OCI-LY3 (cell line): ENCODE measurements at regions not wholly inside any gene's neighbourhood (a gene's known extent, or its start where the extent isn't known, plus 50 kb on each side); places are given as distances from the start of the nearest gene placed in this dataset.

Source experiments
- H2AFZ ChIP-seq: fragments of 200-600, 300-600 bp; shearing (Covaris generic); 2 replicates; pipeline ENCODE4 v1.6.0; 2014; ENCODE audit warnings: antibody characterized with exemption, low read depth, low read length
- H3K27ac ChIP-seq: fragments of 200-600, 300-600 bp; sonication (generic); 2 replicates; pipeline ENCODE4 v1.5.1; 2014; ENCODE audit warnings: mild to moderate bottlenecking, low read length, moderate library complexity, mixed read lengths
- H3K27me3 ChIP-seq: fragments of 200-600, 300-600 bp; sonication (generic); 2 replicates; pipeline ENCODE4 v1.6.1; 2014; ENCODE audit warnings: low read depth, low read length, mixed read lengths
- H3K36me3 ChIP-seq: fragments of 200-600, 300-600 bp; sonication (generic); replicated peaks from 2 replicates; pipeline ENCODE3; 2014; ENCODE audit warnings: low read depth, low read length, mixed read lengths
- H3K4me1 ChIP-seq: fragments of 300-600, 200-600 bp; sonication (generic); 2 replicates; pipeline ENCODE4 v1.6.1; 2014; ENCODE audit warnings: low read length, mixed read lengths
- H3K4me2 ChIP-seq: fragments of 200-600, 300-600 bp; sonication (generic); 2 replicates; pipeline ENCODE4 v1.6.1; 2014; ENCODE audit warnings: low read length, mixed read lengths
- H3K4me3 ChIP-seq: fragments of 300-600, 200-600 bp; sonication (generic); 2 replicates; pipeline ENCODE4 v1.5.1; 2014; ENCODE audit warnings: antibody characterized with exemption, mild to moderate bottlenecking, low read length, moderate library complexity
- H3K79me2 ChIP-seq: fragments of 300-600, 200-600 bp; shearing (Covaris generic); 2 replicates; pipeline ENCODE4 v1.6.1; 2014; ENCODE audit warnings: mild to moderate bottlenecking, low read length, mixed read lengths
- H3K9ac ChIP-seq: fragments of 300-600, 200-600 bp; shearing (Covaris generic); 2 replicates; pipeline ENCODE4 v1.6.0; 2014; ENCODE audit warnings: mild to moderate bottlenecking, low read length, moderate library complexity
- H3K9me3 ChIP-seq: fragments of 200-600, 300-600 bp; shearing (Covaris generic); 2 replicates; pipeline ENCODE4 v1.6.1; 2014; ENCODE audit warnings: low read length, mixed read lengths; ENCODE audit not compliant: insufficient read depth
- H4K20me1 ChIP-seq: fragments of 200-600, 300-600 bp; sonication (generic); 2 replicates; pipeline ENCODE4 v1.6.1; 2016; ENCODE audit warnings: low read length, mixed read lengths; ENCODE audit not compliant: insufficient read depth
- EZH2phosphoT487 ChIP-seq: fragments of 200-600 bp; shearing (Covaris generic); IDR thresholded peaks from 2 replicates; pipeline ENCODE4 v1.6.1; 2018; ENCODE audit warnings: antibody characterized with exemption, mixed run types, low read depth
- TF ChIP-seq, protein P1 (sequence below): fragments of 200-600, 300-600 bp; sonication (generic); IDR thresholded peaks from 2 replicates; pipeline ENCODE4 v1.5.1; 2014; ENCODE audit warnings: antibody characterized with exemption, low read length, low read depth

GRCh38 chr3:147921051-147921450, 511.9 kb downstream of the ZIC1 start:
- Histone ChIP-seq H3K4me1 (no peaks in the 10 kb centered on the region), H3K9ac (no peak overlapping the region), H3K4me2 (no peak overlapping the region), H3K4me3 (no peak overlapping the region), H4K20me1 (no peaks in the 10 kb centered on the region), H3K36me3 (no peaks in the 10 kb centered on the region), H2AFZ (peak overlapping the region; percentile 44; the same call in 1 of the 2 replicates), H3K27me3 (no peaks in the 10 kb centered on the region), H3K27ac (no peak overlapping the region), H3K79me2 (no peaks in the 10 kb centered on the region), H3K9me3 (no peaks in the 10 kb centered on the region)
- TF ChIP-seq EZH2phosphoT487, result no peak
- TF ChIP-seq, protein P1, sequence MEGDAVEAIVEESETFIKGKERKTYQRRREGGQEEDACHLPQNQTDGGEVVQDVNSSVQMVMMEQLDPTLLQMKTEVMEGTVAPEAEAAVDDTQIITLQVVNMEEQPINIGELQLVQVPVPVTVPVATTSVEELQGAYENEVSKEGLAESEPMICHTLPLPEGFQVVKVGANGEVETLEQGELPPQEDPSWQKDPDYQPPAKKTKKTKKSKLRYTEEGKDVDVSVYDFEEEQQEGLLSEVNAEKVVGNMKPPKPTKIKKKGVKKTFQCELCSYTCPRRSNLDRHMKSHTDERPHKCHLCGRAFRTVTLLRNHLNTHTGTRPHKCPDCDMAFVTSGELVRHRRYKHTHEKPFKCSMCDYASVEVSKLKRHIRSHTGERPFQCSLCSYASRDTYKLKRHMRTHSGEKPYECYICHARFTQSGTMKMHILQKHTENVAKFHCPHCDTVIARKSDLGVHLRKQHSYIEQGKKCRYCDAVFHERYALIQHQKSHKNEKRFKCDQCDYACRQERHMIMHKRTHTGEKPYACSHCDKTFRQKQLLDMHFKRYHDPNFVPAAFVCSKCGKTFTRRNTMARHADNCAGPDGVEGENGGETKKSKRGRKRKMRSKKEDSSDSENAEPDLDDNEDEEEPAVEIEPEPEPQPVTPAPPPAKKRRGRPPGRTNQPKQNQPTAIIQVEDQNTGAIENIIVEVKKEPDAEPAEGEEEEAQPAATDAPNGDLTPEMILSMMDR, result no peak

- Histone ChIP-seq H3K4me1 (no peaks in the 10 kb centered on the region), H3K27me3 (no peaks in the 10 kb centered on the region), H3K79me2 (no peaks in the 10 kb centered on the region), H3K4me3 (no peak overlapping the region), H3K4me2 (no peak overlapping the region), H3K9me3 (no peaks in the 10 kb centered on the region), H3K9ac (no peak overlapping the region), H4K20me1 (no peaks in the 10 kb centered on the region), H3K27ac (no peak overlapping the region), H2AFZ (no peak overlapping the region), H3K36me3 (no peaks in the 10 kb centered on the region)
- TF ChIP-seq EZH2phosphoT487, result no peak
- TF ChIP-seq, protein P1, result no peak
Measured at GRCh38 chr3:147924755-147925154, 515.6 kb downstream of the ZIC1 start.

DNA sequence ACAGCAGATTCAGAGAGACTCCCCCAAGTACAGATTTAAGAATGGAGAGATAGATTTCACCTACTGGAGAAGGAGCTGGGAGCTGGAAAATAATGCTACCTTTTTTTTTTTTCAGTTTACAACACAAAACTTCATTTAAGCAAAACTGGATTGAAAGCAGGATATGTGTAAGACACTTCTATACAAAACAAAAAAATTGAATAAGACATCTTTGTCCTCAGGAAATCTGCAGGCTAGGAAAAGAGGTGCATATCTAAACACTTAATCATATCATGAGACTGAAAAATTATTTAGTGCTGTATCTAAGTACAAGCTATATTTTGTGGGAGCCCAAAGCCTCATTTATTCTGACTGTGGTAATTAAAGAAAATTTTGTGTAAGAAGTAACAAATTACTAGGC, 516.1 kb downstream of the ZIC1 start:
- Histone ChIP-seq H3K4me1 (no peaks in the 10 kb centered on the region), H3K9ac (no peak overlapping the region), H3K27me3 (no peaks in the 10 kb centered on the region), H3K27ac (no peak overlapping the region), H3K4me3 (no peak overlapping the region), H2AFZ (no peak overlapping the region), H3K9me3 (no peaks in the 10 kb centered on the region), H4K20me1 (no peaks in the 10 kb centered on the region), H3K4me2 (no peak overlapping the region), H3K79me2 (no peaks in the 10 kb centered on the region), H3K36me3 (no peaks in the 10 kb centered on the region)
- no peak for TF ChIP-seq EZH2phosphoT487
- TF ChIP-seq, protein P1, result no peak

GRCh38 chr3:147930232-147930807, 521.2 kb downstream of the ZIC1 start:
- no peak overlapping the region for H3K4me3 ChIP-seq
- H2AFZ ChIP-seq, result no peak overlapping the region
- no peaks in the 10 kb centered on the region for H4K20me1 ChIP-seq
- no peaks in the 10 kb centered on the region for H3K36me3 ChIP-seq
- H3K4me1 ChIP-seq, result no peaks in the 10 kb centered on the region
- no peaks in the 10 kb centered on the region for H3K27me3 ChIP-seq
- no peaks in the 10 kb centered on the region for H3K9me3 ChIP-seq
- TF ChIP-seq, protein P1, result no peak
- TF ChIP-seq EZH2phosphoT487, result no peak
- no peak overlapping the region for H3K9ac ChIP-seq
- no peaks in the 10 kb centered on the region for H3K79me2 ChIP-seq
- H3K4me2 ChIP-seq, result no peak overlapping the region
- no peak overlapping the region for H3K27ac ChIP-seq
